Right renal pelvis (tissue), 4 donors: ENCODE measurements at regions not wholly inside any gene's neighbourhood (a gene's known extent, or its start where the extent isn't known, plus 50 kb on each side); places are given as distances from the start of the nearest gene placed in this dataset.
A peak's percentile ranks its signal among the peaks of the same experiment; 100 is the strongest.

Experiments
- DNase-seq, 4 donors: peaks; one replicate each; pipeline ENCODE4 v3.0.0-alpha.2; 2013; ENCODE audit warnings: low read depth in 4 of 4, low spot score in 3 of 4, missing footprints in 1 of 4

- no peak for DNase-seq
These were observed 649.9 kb downstream of the IRX1 start for GRCh38 chr5:4245511-4245910.

- DNase-seq = no peak
These were observed 650.8 kb downstream of the IRX1 start for GRCh38 chr5:4246447-4246846.

- DNase-seq = no peak
These were observed 654.6 kb downstream of the IRX1 start for GRCh38 chr5:4250254-4250653.

- DNase-seq = no peak
These were observed 656.8 kb downstream of the IRX1 start for GRCh38 chr5:4252385-4252784.

- no peak for DNase-seq
These were observed 659.1 kb downstream of the IRX1 start for GRCh38 chr5:4254736-4255135.

GRCh38 chr5:4255441-4255840 is 659.8 kb downstream of the IRX1 start:
- no peak for DNase-seq

GRCh38 chr5:4258170-4258569 is 662.5 kb downstream of the IRX1 start:
- DNase-seq = no peak

GRCh38 chr5:4271193-4271592 is 675.6 kb downstream of the IRX1 start:
- no peak for DNase-seq

- DNase-seq = no peak
These were observed 679.6 kb downstream of the IRX1 start for GRCh38 chr5:4275232-4275631.

GRCh38 chr5:4294878-4295277 is 699.2 kb downstream of the IRX1 start:
- no peak for DNase-seq

- peak; percentile 24 to 38 (median 29) for DNase-seq
These were observed 700.2 kb downstream of the IRX1 start for GRCh38 chr5:4295663-4296339.

GRCh38 chr5:4306057-4306456 is 710.4 kb downstream of the IRX1 start:
- DNase-seq = no peak

GRCh38 chr5:4309026-4309425 is 713.4 kb downstream of the IRX1 start:
- DNase-seq = no peak

- no peak for DNase-seq
These were observed 717.5 kb downstream of the IRX1 start for GRCh38 chr5:4313138-4313537.

GRCh38 chr5:4319478-4320128 is 724.0 kb downstream of the IRX1 start:
- DNase-seq = no peak

- DNase-seq = no peak
These were observed 734.7 kb downstream of the IRX1 start for GRCh38 chr5:4330327-4330726.

- DNase-seq = no peak
These were observed 739.4 kb downstream of the IRX1 start for GRCh38 chr5:4335078-4335477.

- no peak for DNase-seq
These were observed 741.9 kb downstream of the IRX1 start for GRCh38 chr5:4337519-4337918.

GRCh38 chr5:4339949-4340348 is 744.3 kb downstream of the IRX1 start:
- DNase-seq = no peak

- DNase-seq = no peak
These were observed 750.2 kb downstream of the IRX1 start for GRCh38 chr5:4345850-4346249.

- no peak for DNase-seq
These were observed 752.8 kb downstream of the IRX1 start for GRCh38 chr5:4348423-4348822.

GRCh38 chr5:4348919-4349318 is 753.3 kb downstream of the IRX1 start:
- DNase-seq = no peak

- DNase-seq = peak in 1 of 4 donors; percentile 12
These were observed 760.6 kb downstream of the IRX1 start for GRCh38 chr5:4356201-4356600.
